ENCODE measurements at regions not wholly inside any gene's neighbourhood (a gene's known extent, or its start where the extent isn't known, plus 50 kb on each side); places are given as distances from the start of the nearest gene placed in this dataset.

GRCh38 chr16:86093801-86094750 is 195.1 kb downstream of the IRF8 start:
- DNase-seq, result no peak

GRCh38 chr16:86095131-86095752 is 196.3 kb downstream of the IRF8 start:
- no peak for DNase-seq

GRCh38 chr16:86095906-86096485 is 197.0 kb downstream of the IRF8 start:
- no peak for DNase-seq

- no peak for DNase-seq
Observed at GRCh38 chr16:86096850-86097249, 197.9 kb downstream of the IRF8 start.

GRCh38 chr16:86099326-86099725 is 200.4 kb downstream of the IRF8 start:
- no peak for DNase-seq

GRCh38 chr16:86100205-86101136 is 201.5 kb downstream of the IRF8 start:
- no peak for DNase-seq

- DNase-seq, result no peak
Observed at GRCh38 chr16:86101137-86101896, 202.4 kb downstream of the IRF8 start.

GRCh38 chr16:86101897-86102157 is 202.9 kb downstream of the IRF8 start:
- DNase-seq, result no peak

GRCh38 chr16:86103320-86103719 is 204.4 kb downstream of the IRF8 start:
- DNase-seq, result no peak

- no peak for DNase-seq
Observed at GRCh38 chr16:86104537-86105048, 205.6 kb downstream of the IRF8 start.

- DNase-seq, result no peak
Observed at GRCh38 chr16:86107215-86107825, 208.4 kb downstream of the IRF8 start.

GRCh38 chr16:86108062-86108461 is 209.1 kb downstream of the IRF8 start:
- no peak for DNase-seq

GRCh38 chr16:86110134-86110533 is 211.2 kb downstream of the IRF8 start:
- DNase-seq, result no peak

GRCh38 chr16:86110726-86111125 is 211.8 kb downstream of the IRF8 start:
- DNase-seq, result no peak

- no peak for DNase-seq
Observed at GRCh38 chr16:86112178-86112577, 213.2 kb downstream of the IRF8 start.

- no peak for DNase-seq
Observed at GRCh38 chr16:86117235-86117634, 218.3 kb downstream of the IRF8 start.

- no peak for DNase-seq
Observed at GRCh38 chr16:86117756-86118155, 218.8 kb downstream of the IRF8 start.

GRCh38 chr16:86118467-86119307 is 219.7 kb downstream of the IRF8 start:
- DNase-seq, result no peak

- no peak for DNase-seq
Observed at GRCh38 chr16:86120201-86121192, 221.5 kb downstream of the IRF8 start.

All from stimulated activated CD8-positive, alpha-beta memory T cell treated with anti-CD3 and anti-CD28 coated beads, Interleukin-4, amount 100 ng/mL, for 48 hours (primary cell).